ENCODE measurements at regions not wholly inside any gene's neighbourhood (a gene's known extent, or its start where the extent isn't known, plus 50 kb on each side); places are given as distances from the start of the nearest gene placed in this dataset.
"Not testable (repeated sequence)": the region's sequence is repeated elsewhere in the genome, so short reads cannot be mapped to it uniquely, and the experiment has no call there.

DNA sequence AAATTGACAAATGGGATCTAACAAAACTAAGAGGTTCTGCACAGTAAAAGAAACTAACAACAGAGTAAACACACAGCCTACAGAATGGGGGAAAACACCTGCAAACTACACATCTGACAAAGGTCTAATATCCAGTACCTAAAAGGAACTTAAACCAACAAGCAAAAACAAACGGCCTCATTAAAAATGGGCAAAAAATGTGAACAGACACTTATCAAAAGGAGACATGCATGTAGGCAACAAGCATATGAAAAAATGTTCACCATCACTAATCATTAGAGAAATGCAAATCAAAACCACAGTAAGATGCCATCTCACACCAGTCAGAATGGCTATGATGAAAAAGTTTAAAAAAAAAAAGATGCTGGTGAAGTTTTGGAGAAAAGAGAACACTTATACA, 197.4 kb downstream of the KBTBD2 start:
- TF ChIP-seq, protein P1, sequence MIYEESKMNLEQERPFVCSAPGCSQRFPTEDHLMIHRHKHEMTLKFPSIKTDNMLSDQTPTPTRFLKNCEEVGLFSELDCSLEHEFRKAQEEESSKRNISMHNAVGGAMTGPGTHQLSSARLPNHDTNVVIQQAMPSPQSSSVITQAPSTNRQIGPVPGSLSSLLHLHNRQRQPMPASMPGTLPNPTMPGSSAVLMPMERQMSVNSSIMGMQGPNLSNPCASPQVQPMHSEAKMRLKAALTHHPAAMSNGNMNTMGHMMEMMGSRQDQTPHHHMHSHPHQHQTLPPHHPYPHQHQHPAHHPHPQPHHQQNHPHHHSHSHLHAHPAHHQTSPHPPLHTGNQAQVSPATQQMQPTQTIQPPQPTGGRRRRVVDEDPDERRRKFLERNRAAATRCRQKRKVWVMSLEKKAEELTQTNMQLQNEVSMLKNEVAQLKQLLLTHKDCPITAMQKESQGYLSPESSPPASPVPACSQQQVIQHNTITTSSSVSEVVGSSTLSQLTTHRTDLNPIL (CRISPR knock-in tag; IDR thresholded peaks at IDR 0.05; ENCODE audit: low read depth): no peak
- TF ChIP-seq ZC3H10 (CRISPR knock-in tag; IDR thresholded peaks at IDR 0.05): no peak
- TF ChIP-seq BACH2 (CRISPR knock-in tag; IDR thresholded peaks at IDR 0.05; ENCODE audit: borderline replicate concordance): no peak
- TF ChIP-seq RARB (CRISPR knock-in tag; IDR thresholded peaks at IDR 0.05): no peak
- no peak for TF ChIP-seq SNAI2 (CRISPR knock-in tag; IDR thresholded peaks at IDR 0.05)
- no peak for TF ChIP-seq ZNF565 (CRISPR knock-in tag; conservative IDR thresholded peaks at IDR 0.05; ENCODE audit: low read depth)
- TF ChIP-seq, protein P2, sequence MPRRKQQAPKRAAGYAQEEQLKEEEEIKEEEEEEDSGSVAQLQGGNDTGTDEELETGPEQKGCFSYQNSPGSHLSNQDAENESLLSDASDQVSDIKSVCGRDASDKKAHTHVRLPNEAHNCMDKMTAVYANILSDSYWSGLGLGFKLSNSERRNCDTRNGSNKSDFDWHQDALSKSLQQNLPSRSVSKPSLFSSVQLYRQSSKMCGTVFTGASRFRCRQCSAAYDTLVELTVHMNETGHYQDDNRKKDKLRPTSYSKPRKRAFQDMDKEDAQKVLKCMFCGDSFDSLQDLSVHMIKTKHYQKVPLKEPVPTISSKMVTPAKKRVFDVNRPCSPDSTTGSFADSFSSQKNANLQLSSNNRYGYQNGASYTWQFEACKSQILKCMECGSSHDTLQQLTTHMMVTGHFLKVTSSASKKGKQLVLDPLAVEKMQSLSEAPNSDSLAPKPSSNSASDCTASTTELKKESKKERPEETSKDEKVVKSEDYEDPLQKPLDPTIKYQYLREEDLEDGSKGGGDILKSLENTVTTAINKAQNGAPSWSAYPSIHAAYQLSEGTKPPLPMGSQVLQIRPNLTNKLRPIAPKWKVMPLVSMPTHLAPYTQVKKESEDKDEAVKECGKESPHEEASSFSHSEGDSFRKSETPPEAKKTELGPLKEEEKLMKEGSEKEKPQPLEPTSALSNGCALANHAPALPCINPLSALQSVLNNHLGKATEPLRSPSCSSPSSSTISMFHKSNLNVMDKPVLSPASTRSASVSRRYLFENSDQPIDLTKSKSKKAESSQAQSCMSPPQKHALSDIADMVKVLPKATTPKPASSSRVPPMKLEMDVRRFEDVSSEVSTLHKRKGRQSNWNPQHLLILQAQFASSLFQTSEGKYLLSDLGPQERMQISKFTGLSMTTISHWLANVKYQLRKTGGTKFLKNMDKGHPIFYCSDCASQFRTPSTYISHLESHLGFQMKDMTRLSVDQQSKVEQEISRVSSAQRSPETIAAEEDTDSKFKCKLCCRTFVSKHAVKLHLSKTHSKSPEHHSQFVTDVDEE (CRISPR knock-in tag; IDR thresholded peaks at IDR 0.05): no peak
- TF ChIP-seq ZNF8 (CRISPR knock-in tag; IDR thresholded peaks at IDR 0.05): no peak
- no peak for TF ChIP-seq ZNF70 (CRISPR knock-in tag; IDR thresholded peaks at IDR 0.05)
- no peak for TF ChIP-seq OSR1 (CRISPR knock-in tag; IDR thresholded peaks at IDR 0.05)
- no peak for TF ChIP-seq ZFP3 (CRISPR knock-in tag; IDR thresholded peaks at IDR 0.05)
- TF ChIP-seq ZFP30 (CRISPR knock-in tag; IDR thresholded peaks at IDR 0.05): no peak
- no peak for ATAC-seq

DNA sequence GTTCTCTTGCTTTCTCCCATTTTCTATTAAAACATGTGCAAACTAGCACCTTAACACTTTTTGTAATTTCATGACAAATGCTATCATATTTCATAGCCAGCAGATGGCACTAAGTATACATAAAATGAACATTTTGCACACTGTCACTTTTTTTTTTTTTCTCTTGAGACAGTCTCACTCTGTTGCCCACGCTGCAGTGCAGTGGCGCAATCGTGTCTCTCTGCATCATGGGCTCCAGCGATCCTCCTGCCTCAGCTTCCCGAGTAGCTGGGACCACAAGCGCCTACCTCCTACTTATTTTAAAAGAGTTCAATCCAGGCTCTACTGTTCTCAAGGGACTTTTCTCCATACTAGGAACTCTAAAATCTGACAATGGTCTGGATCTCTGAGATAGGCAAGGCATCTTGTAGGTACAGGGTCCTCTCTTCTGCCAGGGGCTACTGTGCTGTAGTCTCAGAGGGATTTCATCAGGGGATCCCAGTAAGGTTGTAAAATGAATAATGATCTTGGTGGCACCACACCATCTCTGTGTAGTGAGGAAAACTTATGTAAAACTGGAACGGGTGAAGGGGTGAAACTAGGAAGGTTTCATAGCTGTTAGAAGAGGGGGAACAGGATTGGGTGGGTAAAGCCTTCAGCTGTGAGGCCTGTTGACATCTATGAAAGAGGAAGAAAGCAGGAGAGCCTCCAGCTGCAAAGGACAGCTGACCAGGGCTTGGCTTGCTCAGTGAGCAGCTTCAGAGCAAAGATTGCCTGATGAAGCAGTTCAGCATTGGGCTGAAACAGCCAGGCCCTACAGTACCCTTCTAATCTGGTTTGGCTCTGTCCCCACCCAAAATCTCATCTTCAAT, 196.9 kb downstream of the AVL9 start:
- ATAC-seq: peak; percentile 95

GRCh38 chr7:32688092-32688491, 192.8 kb downstream of the AVL9 start:
- not testable (repeated sequence) for ATAC-seq

DNA sequence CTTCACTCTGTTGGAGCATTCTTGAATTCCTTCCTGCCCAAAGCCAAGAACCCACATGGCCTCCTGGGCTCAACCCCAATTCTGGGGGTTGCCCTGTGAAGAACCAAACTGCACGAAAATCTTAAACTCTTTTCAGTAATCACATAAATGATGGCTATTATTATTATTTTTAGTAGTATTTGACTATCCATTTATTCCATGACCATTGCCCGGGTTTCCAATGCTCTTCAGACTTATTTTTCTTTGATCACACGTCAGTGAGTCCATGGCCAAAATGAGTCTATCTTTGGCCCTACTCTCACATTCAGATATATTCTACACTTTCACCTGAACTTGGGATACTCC, 185.9 kb downstream of the AVL9 start:
- ATAC-seq: no peak
- TF ChIP-seq GLIS3 (CRISPR knock-in tag; IDR thresholded peaks at IDR 0.05) (no peak), ZFP30 (CRISPR knock-in tag; IDR thresholded peaks at IDR 0.05) (no peak), TOX (CRISPR knock-in tag; IDR thresholded peaks at IDR 0.05; ENCODE audit: borderline replicate concordance) (no peak), POU6F1 (CRISPR knock-in tag; IDR thresholded peaks at IDR 0.05; ENCODE audit: borderline replicate concordance, low read depth) (no peak), CSDC2 (CRISPR knock-in tag; IDR thresholded peaks at IDR 0.05) (no peak), SNAI2 (CRISPR knock-in tag; IDR thresholded peaks at IDR 0.05) (no peak), ZC3H10 (CRISPR knock-in tag; IDR thresholded peaks at IDR 0.05) (no peak), ZFP3 (CRISPR knock-in tag; IDR thresholded peaks at IDR 0.05) (no peak), ISL1 (CRISPR knock-in tag; IDR thresholded peaks at IDR 0.05) (no peak), ZNF70 (CRISPR knock-in tag; IDR thresholded peaks at IDR 0.05) (no peak)
- TF ChIP-seq, protein P1 (CRISPR knock-in tag; IDR thresholded peaks at IDR 0.05; ENCODE audit: low read depth): no peak

- TF ChIP-seq POU6F1 (CRISPR knock-in tag; IDR thresholded peaks at IDR 0.05; ENCODE audit: borderline replicate concordance, low read depth): no peak
- no peak for TF ChIP-seq ZC3H10 (CRISPR knock-in tag; IDR thresholded peaks at IDR 0.05)
- no peak for TF ChIP-seq TCF4 (CRISPR knock-in tag; IDR thresholded peaks at IDR 0.05; ENCODE audit: borderline replicate concordance)
- no peak for TF ChIP-seq OSR1 (CRISPR knock-in tag; IDR thresholded peaks at IDR 0.05)
- TF ChIP-seq CSDC2 (CRISPR knock-in tag; IDR thresholded peaks at IDR 0.05): no peak
- no peak for TF ChIP-seq ZFP30 (CRISPR knock-in tag; IDR thresholded peaks at IDR 0.05)
- no peak for TF ChIP-seq CSRNP3 (CRISPR knock-in tag; IDR thresholded peaks at IDR 0.05)
- no peak for TF ChIP-seq ZNF565 (CRISPR knock-in tag; conservative IDR thresholded peaks at IDR 0.05; ENCODE audit: low read depth)
- TF ChIP-seq SNAI2 (CRISPR knock-in tag; IDR thresholded peaks at IDR 0.05): no peak
- no peak for ATAC-seq
These were observed 185.2 kb downstream of the AVL9 start for GRCh38 chr7:32680259-32681173.
